HG02678 (cell line): ENCODE measurements at regions not wholly inside any gene's neighbourhood (a gene's known extent, or its start where the extent isn't known, plus 50 kb on each side); places are given as distances from the start of the nearest gene placed in this dataset.
"Not testable (repeated sequence)": the region's sequence is repeated elsewhere in the genome, so short reads cannot be mapped to it uniquely, and the experiment has no call there.

Experiments used
- ATAC-seq: cut with Tn5 transposase; IDR thresholded peaks from one replicate; pipeline ENCODE4 v1.9.1; 2021; ENCODE audit warnings: mild to moderate bottlenecking, moderate library complexity; ENCODE audit not compliant: unreplicated experiment

DNA sequence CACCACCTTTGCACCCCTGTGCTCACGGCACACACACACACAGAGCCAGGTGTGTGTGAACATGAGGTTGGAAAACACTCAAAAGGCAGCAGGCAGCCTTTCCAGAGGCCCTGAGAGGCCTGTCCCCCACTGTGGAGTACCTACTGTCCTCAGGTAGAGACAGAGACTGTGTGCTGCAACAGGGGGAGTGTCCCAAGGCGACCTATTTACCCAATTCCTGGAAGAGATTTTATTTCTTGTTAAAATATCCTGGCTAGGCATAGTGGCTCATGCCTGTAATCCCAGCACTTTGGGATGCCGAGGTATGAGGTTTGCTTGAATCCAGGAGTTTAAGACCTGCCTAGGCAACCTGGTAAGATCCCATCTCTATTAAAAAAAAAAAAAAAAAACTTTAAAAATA, 108.5 kb downstream of the COPRS start:
- no peak for ATAC-seq

- ATAC-seq = no peak
Observed at GRCh38 chr17:31748881-31749280, 110.2 kb downstream of the COPRS start.

DNA sequence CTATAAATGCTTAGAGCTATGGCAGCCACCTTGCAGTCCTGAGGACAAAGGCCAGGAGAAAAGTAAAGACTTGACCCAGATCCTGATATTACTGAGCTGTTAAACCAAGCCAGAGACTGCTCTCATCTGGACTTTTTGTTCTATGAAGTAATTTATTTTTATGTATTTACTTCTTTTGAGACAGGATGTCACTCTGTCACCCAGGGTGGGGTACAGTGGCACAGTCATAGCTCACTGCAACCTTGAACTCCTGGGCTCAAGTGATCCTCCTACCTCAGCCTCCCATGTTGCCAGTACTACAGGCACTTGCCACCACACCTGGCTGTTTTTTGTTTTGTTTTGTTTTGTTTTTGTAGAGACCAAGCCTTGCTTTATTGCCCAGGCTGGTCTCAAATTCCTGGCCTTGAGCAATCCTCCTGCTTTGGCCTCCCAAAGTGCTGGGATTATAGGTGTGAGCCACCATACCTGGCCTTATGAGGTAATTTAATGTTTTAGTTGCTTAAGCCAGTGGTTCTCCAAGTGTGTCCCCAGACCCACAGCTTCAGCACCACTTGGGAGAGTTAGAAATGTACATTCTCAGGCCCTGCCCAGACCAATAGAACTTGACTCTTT, 112.1 kb downstream of the COPRS start:
- ATAC-seq = no peak

DNA sequence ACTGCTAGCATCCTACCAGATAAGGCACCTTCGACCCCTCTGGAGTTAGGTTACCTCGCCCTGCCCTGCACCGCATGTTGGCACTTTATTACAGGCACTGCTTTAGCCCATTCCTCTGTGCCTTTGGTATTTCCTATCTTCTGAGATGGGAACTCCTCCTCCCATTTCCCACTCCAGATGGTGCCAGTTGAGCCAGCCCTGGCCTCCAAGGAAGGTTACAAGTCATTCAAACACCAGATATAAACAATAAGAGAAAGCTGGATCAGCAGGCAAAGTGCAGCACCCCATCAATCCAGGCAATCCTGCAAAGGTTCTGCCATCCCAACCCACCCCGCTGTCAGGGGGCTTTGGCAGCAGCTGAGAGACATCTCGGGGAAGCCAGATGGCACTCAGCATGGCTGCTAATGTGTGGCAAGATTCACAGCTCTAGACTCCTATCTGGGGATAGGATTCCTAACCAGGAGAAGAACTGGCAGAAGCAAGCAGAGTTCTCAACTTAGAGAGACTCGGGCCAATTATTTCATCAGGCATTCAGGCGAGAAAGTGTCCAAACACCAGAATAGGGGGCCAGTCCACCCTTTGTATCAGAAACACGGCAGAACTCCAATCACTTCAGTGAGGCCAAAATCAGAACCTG, 113.0 kb downstream of the COPRS start:
- no peak for ATAC-seq

- no peak for ATAC-seq
Observed at GRCh38 chr17:31744511-31744951, 114.5 kb downstream of the COPRS start.

- ATAC-seq = no peak
Observed at GRCh38 chr17:31743797-31744196, 115.2 kb downstream of the COPRS start.

DNA sequence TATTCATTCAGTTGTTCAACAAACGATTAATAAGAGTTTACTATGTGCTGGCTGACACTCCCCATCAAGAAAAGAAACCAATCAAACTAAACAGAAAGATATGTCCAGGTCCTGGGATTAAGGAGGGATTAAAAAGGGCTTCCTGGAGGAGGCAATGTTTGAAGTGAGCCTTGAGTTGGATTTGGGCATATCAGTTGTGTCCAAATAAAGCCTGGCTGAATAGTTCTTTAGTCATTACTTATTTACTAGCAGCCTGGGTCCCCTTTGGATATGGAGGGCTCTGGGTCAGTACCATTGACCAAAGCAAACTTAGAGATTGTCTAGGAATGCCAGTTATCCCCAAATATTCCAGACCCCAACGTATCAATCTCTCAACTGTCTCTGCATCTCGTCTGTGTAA, 117.7 kb downstream of the COPRS start:
- no peak for ATAC-seq

GRCh38 chr17:31740611-31741082, 118.4 kb downstream of the COPRS start:
- ATAC-seq = no peak

DNA sequence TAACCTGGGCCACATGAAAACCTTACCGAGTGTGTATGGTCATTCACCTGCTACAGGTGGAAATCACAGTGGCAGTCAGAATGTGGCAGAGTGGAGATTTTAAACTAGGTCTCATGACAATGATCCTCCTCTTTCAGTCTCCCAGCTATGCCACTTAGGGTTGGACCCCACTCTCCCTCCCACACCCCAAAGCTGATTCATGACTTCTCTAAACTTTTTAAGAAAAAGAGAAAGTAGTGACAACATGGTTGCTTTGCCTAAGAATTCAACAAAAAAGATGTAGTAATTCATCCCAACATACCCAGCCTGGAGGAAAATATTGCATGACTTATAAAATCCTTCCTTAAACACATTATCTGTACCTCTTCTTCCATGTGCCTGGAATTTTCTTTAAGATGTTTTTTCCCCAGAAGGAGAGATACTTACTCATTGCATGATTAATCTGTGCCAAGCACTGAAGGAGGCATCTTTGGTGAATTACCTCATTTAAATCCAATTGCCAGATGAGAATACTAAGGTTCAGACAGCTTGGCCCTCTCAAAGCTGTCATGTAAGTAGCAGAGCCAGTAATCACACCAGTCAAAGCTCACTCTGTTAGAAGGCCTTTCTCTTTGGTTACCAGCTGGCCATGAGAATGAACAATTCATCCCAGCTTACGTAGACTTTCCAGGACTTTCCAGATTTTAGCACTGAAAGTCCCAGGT, 119.9 kb downstream of the COPRS start:
- ATAC-seq = no peak

GRCh38 chr17:31738488-31738887, 120.6 kb downstream of the COPRS start:
- ATAC-seq = no peak

GRCh38 chr17:31738067-31738466, 121.0 kb downstream of the COPRS start:
- no peak for ATAC-seq

- ATAC-seq = no peak
Observed at GRCh38 chr17:31736855-31737625, 122.0 kb downstream of the COPRS start.

DNA sequence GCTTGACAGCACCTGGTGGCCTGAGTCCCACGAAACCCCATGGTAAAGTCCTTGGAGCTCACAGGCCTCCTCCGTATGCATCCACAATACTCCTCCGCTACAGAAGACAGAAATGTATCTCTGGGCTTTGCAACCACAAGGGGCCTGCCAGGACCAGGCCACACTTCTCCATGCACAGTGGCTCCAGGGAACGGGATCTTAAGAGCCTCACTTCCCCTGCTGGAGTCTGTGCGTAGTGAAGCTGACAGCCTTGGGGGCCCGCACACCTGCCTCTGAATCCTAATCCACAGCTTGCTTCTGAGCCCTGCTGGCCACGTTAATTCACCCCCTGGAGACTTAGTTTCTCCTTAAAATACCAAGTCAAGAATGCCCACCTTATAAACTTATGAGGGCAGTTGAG, 125.7 kb downstream of the COPRS start:
- ATAC-seq = no peak

GRCh38 chr17:31731585-31732154, 127.4 kb downstream of the COPRS start:
- ATAC-seq = not testable (repeated sequence)

- no peak for ATAC-seq
Observed at GRCh38 chr17:31731118-31731517, 127.9 kb downstream of the COPRS start.

DNA sequence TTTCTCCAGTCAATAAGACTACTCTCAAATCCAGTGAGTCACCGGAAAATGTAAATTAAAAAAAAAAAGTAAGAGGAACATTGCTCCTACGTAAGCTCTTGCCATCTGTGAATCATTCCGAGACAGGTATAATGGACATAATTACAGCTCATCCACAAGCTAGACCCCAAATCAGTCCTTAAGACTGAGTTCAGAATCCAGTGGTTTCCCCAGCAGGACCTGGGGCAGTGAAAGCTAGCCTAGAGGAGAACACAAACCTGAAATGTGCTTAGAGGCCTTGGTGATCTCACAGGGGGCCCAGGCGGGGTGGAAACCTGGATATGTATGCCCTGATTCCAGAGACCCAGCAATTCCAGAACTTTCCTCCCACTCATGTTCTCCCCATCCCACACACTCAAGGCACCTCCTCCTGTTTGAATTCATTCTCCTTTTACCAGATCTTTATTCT, 132.0 kb downstream of the COPRS start:
- no peak for ATAC-seq

DNA sequence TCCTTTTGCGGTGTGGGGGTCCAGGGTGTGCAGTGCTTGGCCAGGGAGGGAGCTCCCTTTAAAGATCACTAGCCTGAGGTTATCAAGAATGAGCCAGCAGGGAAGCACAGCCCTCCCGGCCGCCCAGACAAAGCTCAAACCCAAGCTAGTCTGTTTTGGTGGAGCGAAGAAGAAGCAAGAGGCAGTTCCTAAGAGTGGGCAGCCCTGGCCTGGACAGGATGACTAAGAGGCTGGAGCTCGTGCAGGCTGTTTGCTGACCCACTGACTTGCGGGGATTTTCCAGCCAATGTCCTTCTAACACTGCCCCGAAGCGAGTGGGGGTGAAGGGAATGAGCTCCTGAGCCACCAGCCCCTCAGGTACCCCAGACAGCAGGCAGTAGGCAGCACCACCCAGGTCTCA, 134.4 kb downstream of the COPRS start:
- no peak for ATAC-seq

- no peak for ATAC-seq
Observed at GRCh38 chr17:31724026-31724425, 135.0 kb downstream of the COPRS start.

- no peak for ATAC-seq
Observed at GRCh38 chr17:31722251-31723056, 136.6 kb downstream of the COPRS start.
